CD4-positive, alpha-beta memory T cell (primary cell): ENCODE measurements at regions not wholly inside any gene's neighbourhood (a gene's known extent, or its start where the extent isn't known, plus 50 kb on each side); places are given as distances from the start of the nearest gene placed in this dataset.
A peak's percentile ranks its signal among the peaks of the same experiment; 100 is the strongest.

Source experiments
- CTCF ChIA-PET: fragments of 350-600 bp; sonication (Branson Sonifier 250); formaldehyde crosslinking; loops from one replicate; lab custom pipeline; 2021; ENCODE audit warnings: inconsistent platforms; ENCODE audit not compliant: partially characterized antibody; lab: Charles Lee
- POLR2A ChIA-PET: fragments of 350-600 bp; sonication (Branson Sonifier 250); formaldehyde crosslinking; loops from one replicate; lab custom pipeline; 2021; ENCODE audit not compliant: partially characterized antibody; lab: Charles Lee
- DNase-seq, 5 donors: peaks; one replicate each; pipeline versions ENCODE4 v3.0.0 to v3.0.0-alpha.2; 2020 to 2022; ENCODE audit warnings: mixed read lengths in 1 of 5
- H3K27ac ChIP-seq: one replicate; pipeline ENCODE4 v1.7.0; 2013; ENCODE audit warnings: low read depth, low read length
- H3K27me3 ChIP-seq: 2 replicates; pipeline ENCODE4 v1.7.0; 2013; ENCODE audit warnings: mild to moderate bottlenecking, low read length, moderate library complexity; ENCODE audit not compliant: insufficient read depth
- H3K36me3 ChIP-seq: 2 replicates; pipeline ENCODE4 v1.7.0; 2013; ENCODE audit warnings: mild to moderate bottlenecking, low read length, moderate library complexity; ENCODE audit not compliant: insufficient read depth
- H3K4me1 ChIP-seq: 2 replicates; pipeline ENCODE4 v1.7.0; 2013; ENCODE audit warnings: mild to moderate bottlenecking, low read length, moderate library complexity; ENCODE audit not compliant: insufficient read depth
- H3K4me3 ChIP-seq, 2 donors: one replicate each; pipeline ENCODE4 v1.7.0; 2013; ENCODE audit warnings: low read length in 2 of 2, mild to moderate bottlenecking in 1 of 2
- H3K9me3 ChIP-seq, 2 donors: one replicate each; pipeline ENCODE4 v1.7.0; 2013; ENCODE audit warnings: low read length in 2 of 2, control low read depth in 1 of 2; ENCODE audit not compliant: control insufficient read depth in 1 of 2
- H3K27ac Mint-ChIP-seq, 7 donors: one replicate each; pipeline ENCODE4 v1.8.0; 2020 to 2021; ENCODE audit warnings: mixed read lengths in 7 of 7, mild to moderate bottlenecking in 6 of 7, inconsistent platforms in 3 of 7, moderate library complexity in 3 of 7
- H3K27me3 Mint-ChIP-seq, 2 donors: one replicate each; pipeline ENCODE4 v1.8.0; 2020 to 2021; ENCODE audit warnings: mixed read lengths in 2 of 2
- H3K36me3 Mint-ChIP-seq, 2 donors: one replicate each; pipeline ENCODE4 v1.8.0; 2020 to 2021; ENCODE audit warnings: mixed read lengths in 2 of 2, inconsistent platforms in 1 of 2, mild to moderate bottlenecking in 1 of 2
- H3K4me1 Mint-ChIP-seq, 4 donors: one replicate each; pipeline ENCODE4 v1.8.0; 2020 to 2021; ENCODE audit warnings: mixed read lengths in 4 of 4, mild to moderate bottlenecking in 1 of 4
- H3K4me3 Mint-ChIP-seq, 8 donors: one replicate each; pipeline ENCODE4 v1.8.0; 2020 to 2021; ENCODE audit warnings: mixed read lengths in 8 of 8, mild to moderate bottlenecking in 7 of 8, moderate library complexity in 6 of 8, inconsistent platforms in 3 of 8
- H3K9me3 Mint-ChIP-seq, 8 donors: one replicate each; pipeline ENCODE4 v1.8.0; 2020 to 2021; ENCODE audit warnings: mixed read lengths in 8 of 8, mild to moderate bottlenecking in 5 of 8, inconsistent platforms in 3 of 8, moderate library complexity in 1 of 8
- intact Hi-C: fragments of 100-400 bp; cut with micrococcal nuclease; formaldehyde crosslinking; loops from one replicate; pipeline ENCODE4 v1.15.1; 2023

DNA sequence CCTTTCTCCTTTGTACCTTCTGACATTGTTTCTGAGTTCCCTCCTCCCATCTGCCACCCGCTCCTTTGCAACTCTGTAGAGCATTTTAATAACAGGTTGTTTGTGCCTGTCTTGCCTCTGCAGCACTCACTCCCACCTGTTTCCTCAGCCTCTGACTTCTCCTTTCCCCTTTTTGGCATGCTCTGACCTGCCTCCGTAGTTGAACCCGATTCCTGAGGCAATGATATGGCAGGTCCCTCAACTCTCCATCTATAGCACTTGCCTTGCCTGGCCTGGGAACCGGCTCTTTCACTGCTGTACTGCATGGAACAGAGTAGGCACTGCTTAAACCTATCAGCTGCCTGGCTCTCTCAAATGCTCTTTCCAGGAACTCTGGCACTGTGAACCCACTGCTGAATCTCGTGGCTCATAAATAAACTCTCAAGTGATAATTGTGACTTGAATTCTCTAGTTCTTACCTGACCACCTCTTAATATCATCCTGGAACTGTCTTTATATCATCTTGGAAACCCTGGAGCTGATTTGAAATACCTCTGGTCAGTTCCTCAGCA lies 50.3 kb downstream of the UTRN start:
- DNase-seq: no peak
- peaks cover 38% of the 10 kb centered on the region for H3K4me1 ChIP-seq
- no peaks in the 10 kb centered on the region for H3K27me3 Mint-ChIP-seq
- H3K4me1 Mint-ChIP-seq: peaks cover 41 to 63% (median 52%) of the 10 kb centered on the region in 4 donors
- no peaks in the 10 kb centered on the region for H3K36me3 Mint-ChIP-seq
- ChIA-PET POLR2A (interaction anchor here (0.7 to 4.1 kb wide), 6 partner anchors 8 to 272 kb away, joined by 3 to 49 read pairs (median 4); no protein-coding TSS in a partner anchor), CTCF (interaction anchor here (1.9 kb wide), 1 partner anchor 8 kb away, joined by 7 read pairs; no protein-coding TSS in a partner anchor)
- H3K36me3 ChIP-seq: no peaks in the 10 kb centered on the region
- no peaks in the 10 kb centered on the region for H3K9me3 Mint-ChIP-seq
- peak overlapping the region; percentile 62 to 90 (median 74) for H3K4me3 Mint-ChIP-seq
- intact Hi-C loops: loop anchor here (2.0 kb wide), 3 partner anchors 15 to 119 kb away; no protein-coding TSS in a partner anchor
- H3K27me3 ChIP-seq: no peaks in the 10 kb centered on the region
- no peak overlapping the region for H3K27ac ChIP-seq
- H3K27ac Mint-ChIP-seq: peak overlapping the region; percentile 86 to 97 (median 95)
- no peak overlapping the region for H3K4me3 ChIP-seq
- no peaks in the 10 kb centered on the region for H3K9me3 ChIP-seq

DNA sequence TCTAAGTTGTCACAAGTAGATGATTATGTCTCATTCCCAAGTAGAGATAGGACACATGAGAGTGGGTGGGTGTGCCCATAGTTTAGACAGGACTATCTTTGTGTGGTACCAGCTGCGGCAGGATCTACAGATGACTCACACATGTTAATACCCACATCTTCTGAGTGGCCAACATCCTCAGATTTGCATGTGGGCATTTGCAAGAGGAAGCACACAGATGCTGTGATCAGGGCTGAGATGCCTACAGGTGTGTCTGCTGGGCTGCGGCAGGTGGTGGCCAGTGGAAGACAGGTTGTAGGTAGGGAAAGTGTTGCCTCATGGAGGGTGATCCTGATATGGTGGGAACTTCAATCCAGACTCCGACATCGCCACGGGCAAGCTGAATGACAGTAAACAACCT lies 50.8 kb downstream of the UTRN start:
- no peaks in the 10 kb centered on the region for H3K9me3 ChIP-seq
- Mint-ChIP-seq H3K27me3 (no peaks in the 10 kb centered on the region), H3K36me3 (no peaks in the 10 kb centered on the region), H3K4me3 (peak overlapping the region in 7 of 8 donors; percentile 62 to 90 (median 75)), H3K9me3 (no peaks in the 10 kb centered on the region), H3K4me1 (peaks cover 43 to 69% (median 54%) of the 10 kb centered on the region in 4 donors), H3K27ac (peak overlapping the region; percentile 86 to 97 (median 95))
- H3K27me3 ChIP-seq: no peaks in the 10 kb centered on the region
- POLR2A ChIA-PET: interaction anchor here (0.8 to 4.1 kb wide), 4 partner anchors 8 to 16 kb away, joined by 3 to 49 read pairs (median 6); no protein-coding TSS in a partner anchor
- intact Hi-C loops: loop anchor here (2.0 kb wide), 3 partner anchors 15 to 119 kb away; no protein-coding TSS in a partner anchor
- no peak overlapping the region for H3K4me3 ChIP-seq
- H3K36me3 ChIP-seq: no peaks in the 10 kb centered on the region
- peak in 2 of 5 donors; percentile 31 to 59 for DNase-seq
- H3K4me1 ChIP-seq: peaks cover 38% of the 10 kb centered on the region
- peak overlapping the region; percentile 0 for H3K27ac ChIP-seq
- CTCF ChIA-PET: interaction anchor here (1.1 kb wide), 1 partner anchor 17 kb away, joined by 3 read pairs; no protein-coding TSS in a partner anchor

DNA sequence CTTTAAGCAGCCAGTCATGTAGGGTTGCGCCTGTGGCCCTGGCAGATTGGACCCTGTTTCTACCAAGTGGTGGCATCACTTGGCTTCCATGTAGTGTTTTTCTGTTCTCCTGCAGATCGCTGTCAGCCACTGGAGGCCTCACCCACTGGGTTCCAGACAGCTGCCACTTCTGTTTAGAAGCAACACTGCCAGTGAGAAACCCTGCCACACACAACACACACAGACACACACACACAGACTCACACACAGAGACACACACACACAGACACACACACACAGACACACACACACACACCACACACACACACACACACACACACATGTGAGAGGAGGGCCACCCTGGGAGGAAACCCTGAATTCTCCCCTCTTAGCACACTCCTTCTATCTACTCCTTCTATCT lies 51.8 kb downstream of the UTRN start:
- Mint-ChIP-seq H3K4me3 (peak overlapping the region in 4 of 8 donors; percentile 12 to 64 (median 42)), H3K27me3 (no peaks in the 10 kb centered on the region), H3K36me3 (no peaks in the 10 kb centered on the region), H3K27ac (peak overlapping the region; percentile 29 to 94 (median 62)), H3K9me3 (no peaks in the 10 kb centered on the region), H3K4me1 (peaks cover 47 to 78% (median 62%) of the 10 kb centered on the region in 4 donors)
- no peak for DNase-seq
- Histone ChIP-seq H3K4me3 (no peak overlapping the region), H3K27me3 (no peaks in the 10 kb centered on the region), H3K36me3 (no peaks in the 10 kb centered on the region), H3K4me1 (peaks cover 45% of the 10 kb centered on the region), H3K9me3 (no peaks in the 10 kb centered on the region), H3K27ac (no peak overlapping the region)
- ChIA-PET POLR2A (interaction anchor here (1.1 to 2.7 kb wide), 3 partner anchors 9 to 14 kb away, joined by 3 to 9 read pairs (median 5); no protein-coding TSS in a partner anchor), CTCF (interaction anchor here (1.1 kb wide), 1 partner anchor 18 kb away, joined by 3 read pairs; no protein-coding TSS in a partner anchor)
- intact Hi-C loops: no loop called here

DNA sequence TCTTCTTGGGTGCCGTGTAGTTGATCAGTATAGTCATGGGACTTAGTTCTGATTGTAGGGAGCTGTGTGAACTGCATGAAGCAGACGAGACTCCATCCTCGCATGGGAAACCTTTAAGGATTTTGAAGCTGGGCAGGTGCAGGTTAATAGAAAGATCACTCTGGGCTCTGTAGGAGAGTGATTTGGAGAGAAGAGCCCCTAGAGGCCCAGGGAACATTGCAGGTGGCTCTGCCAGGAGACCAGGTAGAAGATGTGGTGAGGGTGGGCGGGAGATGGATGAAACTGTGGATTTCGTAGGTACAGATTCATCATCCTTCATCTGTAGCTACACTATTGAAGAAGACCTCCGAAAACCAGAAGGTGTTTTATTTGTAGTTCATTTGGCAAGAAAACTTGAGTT lies 53.3 kb downstream of the UTRN start:
- no peaks in the 10 kb centered on the region for H3K27me3 ChIP-seq
- no peaks in the 10 kb centered on the region for H3K9me3 Mint-ChIP-seq
- H3K9me3 ChIP-seq: no peaks in the 10 kb centered on the region
- no peak overlapping the region for H3K27ac ChIP-seq
- H3K36me3 Mint-ChIP-seq: no peaks in the 10 kb centered on the region
- peak overlapping the region in 5 of 7 donors; percentile 9 to 42 (median 29) for H3K27ac Mint-ChIP-seq
- no peak overlapping the region for H3K4me3 ChIP-seq
- no peaks in the 10 kb centered on the region for H3K36me3 ChIP-seq
- no peaks in the 10 kb centered on the region for H3K27me3 Mint-ChIP-seq
- ChIA-PET POLR2A (no interaction called here), CTCF (no interaction called here)
- no peak for DNase-seq
- H3K4me1 Mint-ChIP-seq: peaks cover 55 to 86% (median 70%) of the 10 kb centered on the region in 4 donors
- H3K4me3 Mint-ChIP-seq: no peak overlapping the region
- intact Hi-C loops: no loop called here
- peaks cover 61% of the 10 kb centered on the region for H3K4me1 ChIP-seq

DNA sequence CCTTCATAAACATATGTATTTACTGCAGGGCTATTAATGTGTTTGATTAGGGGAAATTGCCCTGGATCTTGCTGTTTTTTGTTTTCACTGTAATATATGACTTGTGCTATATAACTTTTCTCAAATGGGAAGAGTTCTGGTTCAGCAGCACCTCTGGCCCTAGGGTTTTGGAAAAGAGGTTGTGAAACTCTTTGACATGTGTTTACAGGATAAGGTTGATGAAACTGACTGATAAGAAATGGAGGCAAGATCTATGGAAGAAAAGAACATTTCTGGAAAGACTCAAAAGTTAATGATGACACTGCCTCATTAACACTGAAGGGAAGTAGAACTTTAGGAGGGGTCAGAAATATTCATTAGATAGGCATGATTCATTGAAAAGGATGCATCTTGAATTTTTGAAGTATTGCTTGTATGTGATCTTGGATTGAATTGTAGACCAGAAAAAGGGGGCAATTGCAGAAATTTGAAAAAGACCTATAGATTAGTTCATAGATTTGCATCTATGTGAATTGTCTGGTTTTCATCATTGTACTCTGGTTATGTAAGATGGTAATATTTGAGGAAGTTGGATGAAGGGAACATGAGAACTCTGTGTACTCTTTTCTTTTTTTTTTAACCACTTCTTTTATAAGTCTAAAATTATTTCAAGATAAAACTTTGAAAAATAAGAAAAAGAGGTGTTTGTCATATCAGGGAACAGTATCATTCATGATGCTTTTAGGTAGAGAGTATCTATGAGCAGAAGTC lies 54.0 kb downstream of the UTRN start:
- Mint-ChIP-seq H3K4me3 (no peak overlapping the region), H3K4me1 (peaks cover 53 to 86% (median 69%) of the 10 kb centered on the region in 4 donors), H3K27ac (peak overlapping the region in 4 of 7 donors; percentile 9 to 13 (median 12)), H3K36me3 (peaks cover 0 to 3% of the 10 kb centered on the region in 2 donors), H3K9me3 (no peaks in the 10 kb centered on the region), H3K27me3 (no peaks in the 10 kb centered on the region)
- Histone ChIP-seq H3K4me3 (no peak overlapping the region), H3K9me3 (no peaks in the 10 kb centered on the region), H3K4me1 (peaks cover 58% of the 10 kb centered on the region), H3K27me3 (no peaks in the 10 kb centered on the region), H3K36me3 (no peaks in the 10 kb centered on the region), H3K27ac (no peak overlapping the region)
- POLR2A ChIA-PET: interaction anchor here (5.7 kb wide), 1 partner anchor 14 kb away, joined by 44 read pairs; no protein-coding TSS in a partner anchor
- CTCF ChIA-PET: no interaction called here
- intact Hi-C loops: no loop called here
- DNase-seq: no peak

DNA sequence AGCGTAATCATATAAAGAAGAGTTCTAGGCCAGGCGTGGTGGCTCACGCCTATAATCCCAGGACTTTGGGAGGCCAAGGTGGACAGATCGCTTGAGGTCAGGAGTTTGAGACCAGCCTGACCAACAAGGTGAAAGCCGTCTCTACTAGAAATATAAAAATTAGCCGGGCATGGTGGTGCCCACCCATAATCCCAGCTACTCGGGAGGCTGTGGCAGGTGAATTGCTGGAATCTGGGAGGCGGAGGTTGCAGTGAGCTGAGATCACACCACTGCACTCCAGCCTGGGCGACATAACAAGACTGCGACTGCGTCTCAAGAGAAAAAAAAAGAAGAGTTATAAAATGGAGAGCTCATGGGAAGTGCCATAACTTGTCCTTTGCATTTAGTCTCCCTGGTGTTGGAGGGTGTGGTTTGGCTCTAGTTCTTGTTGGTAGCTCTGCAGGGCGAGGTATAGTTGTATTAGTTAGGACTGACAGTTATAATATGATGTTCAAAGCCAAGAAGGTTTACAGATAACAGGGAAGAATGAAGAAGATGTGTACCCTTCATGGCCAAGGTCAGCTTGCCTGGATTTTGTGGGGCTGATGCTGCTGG lies 54.8 kb downstream of the UTRN start:
- Histone ChIP-seq H3K27ac (no peak overlapping the region), H3K36me3 (no peaks in the 10 kb centered on the region), H3K27me3 (no peaks in the 10 kb centered on the region), H3K9me3 (no peaks in the 10 kb centered on the region), H3K4me3 (no peak overlapping the region), H3K4me1 (peaks cover 52% of the 10 kb centered on the region)
- Mint-ChIP-seq H3K27ac (peak overlapping the region in 1 of 7 donors; percentile 43), H3K36me3 (peaks cover 0 to 6% of the 10 kb centered on the region in 2 donors), H3K4me3 (no peak overlapping the region), H3K4me1 (peaks cover 48 to 86% (median 66%) of the 10 kb centered on the region in 4 donors), H3K9me3 (no peaks in the 10 kb centered on the region), H3K27me3 (no peaks in the 10 kb centered on the region)
- no peak for DNase-seq
- POLR2A ChIA-PET: interaction anchor here (1.2 to 5.7 kb wide), 2 partner anchors 13 to 276 kb away, joined by 5 to 44 read pairs; no protein-coding TSS in a partner anchor
- intact Hi-C loops: no loop called here
- CTCF ChIA-PET: interaction anchor here (0.8 to 1.0 kb wide), 3 partner anchors 26 to 142 kb away, joined by 3 to 4 read pairs (median 3); no protein-coding TSS in a partner anchor
